ENCODE measurements at regions not wholly inside any gene's neighbourhood (a gene's known extent, or its start where the extent isn't known, plus 50 kb on each side); places are given as distances from the start of the nearest gene placed in this dataset.

DNA sequence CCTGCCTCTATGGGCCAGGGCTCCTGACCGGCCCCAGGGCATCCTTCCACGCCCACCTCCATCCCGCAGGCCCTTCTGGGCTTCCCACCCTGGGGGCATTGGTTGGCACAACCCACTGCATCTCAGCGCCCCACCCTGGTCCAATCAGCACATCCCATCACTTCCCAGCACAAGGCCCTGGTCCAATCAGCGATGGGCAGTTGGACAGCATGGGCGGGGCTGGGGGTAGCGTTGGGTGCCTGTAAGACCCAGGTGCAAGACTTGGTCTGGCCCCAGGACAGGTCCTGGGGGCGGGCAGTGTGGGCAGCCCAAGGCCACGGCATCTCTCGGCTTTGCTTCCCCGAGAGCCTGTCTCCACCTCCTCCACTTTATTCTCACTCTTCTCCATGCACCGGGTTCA is 298.5 kb downstream of the BMP7 start:
- Mint-ChIP-seq H3K36me3 (ENCODE audit: low read depth) (no peaks in the 10 kb centered on the region), H3K4me1 (ENCODE audit: low read depth) (no peaks in the 10 kb centered on the region), H3K27me3 (peaks cover 21% of the 10 kb centered on the region), H3K27ac (no peak overlapping the region), H3K9me3 (no peaks in the 10 kb centered on the region), H3K4me3 (no peak overlapping the region)
- Histone ChIP-seq H3K9me3 (ENCODE audit: control insufficient read depth in 1 of 2, insufficient read depth in 1 of 2, low read length in 2 of 2) (peaks cover 0 to 10% of the 10 kb centered on the region in 2 experiments), H3K4me3 (ENCODE audit: low read length) (no peak overlapping the region), H3K36me3 (ENCODE audit: insufficient read depth, low read length) (no peaks in the 10 kb centered on the region), H3K27ac (ENCODE audit: low read depth in 1 of 2, low read length in 2 of 2) (no peak overlapping the region), H3K27me3 (ENCODE audit: control insufficient read depth in 1 of 2, insufficient read depth in 2 of 2, low read length in 2 of 2) (peaks cover 5 to 10% of the 10 kb centered on the region in 2 experiments), H3K4me1 (ENCODE audit: insufficient read depth, low read length) (no peaks in the 10 kb centered on the region)
- TF ChIP-seq, protein P1, sequence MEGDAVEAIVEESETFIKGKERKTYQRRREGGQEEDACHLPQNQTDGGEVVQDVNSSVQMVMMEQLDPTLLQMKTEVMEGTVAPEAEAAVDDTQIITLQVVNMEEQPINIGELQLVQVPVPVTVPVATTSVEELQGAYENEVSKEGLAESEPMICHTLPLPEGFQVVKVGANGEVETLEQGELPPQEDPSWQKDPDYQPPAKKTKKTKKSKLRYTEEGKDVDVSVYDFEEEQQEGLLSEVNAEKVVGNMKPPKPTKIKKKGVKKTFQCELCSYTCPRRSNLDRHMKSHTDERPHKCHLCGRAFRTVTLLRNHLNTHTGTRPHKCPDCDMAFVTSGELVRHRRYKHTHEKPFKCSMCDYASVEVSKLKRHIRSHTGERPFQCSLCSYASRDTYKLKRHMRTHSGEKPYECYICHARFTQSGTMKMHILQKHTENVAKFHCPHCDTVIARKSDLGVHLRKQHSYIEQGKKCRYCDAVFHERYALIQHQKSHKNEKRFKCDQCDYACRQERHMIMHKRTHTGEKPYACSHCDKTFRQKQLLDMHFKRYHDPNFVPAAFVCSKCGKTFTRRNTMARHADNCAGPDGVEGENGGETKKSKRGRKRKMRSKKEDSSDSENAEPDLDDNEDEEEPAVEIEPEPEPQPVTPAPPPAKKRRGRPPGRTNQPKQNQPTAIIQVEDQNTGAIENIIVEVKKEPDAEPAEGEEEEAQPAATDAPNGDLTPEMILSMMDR (IDR thresholded peaks at IDR 0.05) = no peak
- ATAC-seq (ENCODE audit: poor library complexity) (no peak), DNase-seq (no peak)
- intact Hi-C loops (cut with DNase I, micrococcal nuclease) = no loop called here
- POLR2A ChIA-PET = no interaction called here
- CTCF ChIA-PET = no interaction called here

DNA sequence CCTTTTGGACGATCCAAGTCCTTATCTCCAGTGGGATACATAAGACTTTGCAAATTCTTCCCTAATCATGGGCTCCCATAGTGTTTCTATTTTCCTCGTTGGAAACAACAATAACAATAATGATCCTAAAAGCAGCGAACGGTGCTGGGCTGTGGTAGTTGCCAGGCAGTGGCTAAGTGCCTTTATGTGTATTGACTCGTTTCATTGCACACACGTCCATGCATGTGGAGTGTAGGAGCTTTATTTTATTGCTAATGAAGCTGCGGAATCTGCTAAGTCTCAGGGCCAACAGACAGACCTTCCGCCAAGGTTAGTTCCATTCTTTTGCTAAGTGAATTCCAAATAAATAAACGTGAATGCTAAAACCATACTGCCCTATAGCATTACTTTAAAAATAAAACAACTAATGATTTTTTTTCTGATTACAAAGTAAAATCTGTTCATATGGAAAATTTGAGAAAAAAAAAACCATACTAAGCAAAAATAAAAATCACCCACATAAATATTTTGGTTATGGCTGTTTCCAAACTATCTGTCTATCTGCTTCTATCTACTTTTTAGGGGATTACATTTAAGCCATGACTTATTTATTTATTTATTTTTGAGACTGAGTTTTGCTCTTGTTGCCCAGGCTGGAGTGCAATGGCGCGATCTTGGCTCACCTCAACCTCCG is 297.9 kb downstream of the BMP7 start:
- no peak overlapping the region for H3K27ac ChIP-seq (ENCODE audit: low read depth in 1 of 2, low read length in 2 of 2)
- Mint-ChIP-seq H3K27me3 (peaks cover 21% of the 10 kb centered on the region), H3K36me3 (ENCODE audit: low read depth) (no peaks in the 10 kb centered on the region), H3K27ac (no peak overlapping the region), H3K9me3 (no peaks in the 10 kb centered on the region), H3K4me1 (ENCODE audit: low read depth) (no peaks in the 10 kb centered on the region), H3K4me3 (no peak overlapping the region)
- H3K36me3 ChIP-seq (ENCODE audit: insufficient read depth, low read length) = no peaks in the 10 kb centered on the region
- no peaks in the 10 kb centered on the region for H3K4me1 ChIP-seq (ENCODE audit: insufficient read depth, low read length)
- CTCF ChIA-PET = no interaction called here
- TF ChIP-seq, protein P1 (IDR thresholded peaks at IDR 0.05) = no peak
- H3K4me3 ChIP-seq (ENCODE audit: low read length) = no peak overlapping the region
- no peak for DNase-seq
- intact Hi-C loops (cut with DNase I, micrococcal nuclease) = no loop called here
- ATAC-seq (ENCODE audit: poor library complexity) = no peak
- peaks cover 7 to 12% of the 10 kb centered on the region in 2 experiments for H3K27me3 ChIP-seq (ENCODE audit: control insufficient read depth in 1 of 2, insufficient read depth in 2 of 2, low read length in 2 of 2)
- POLR2A ChIA-PET = no interaction called here
- peaks cover 0 to 10% of the 10 kb centered on the region in 2 experiments for H3K9me3 ChIP-seq (ENCODE audit: control insufficient read depth in 1 of 2, insufficient read depth in 1 of 2, low read length in 2 of 2)

DNA sequence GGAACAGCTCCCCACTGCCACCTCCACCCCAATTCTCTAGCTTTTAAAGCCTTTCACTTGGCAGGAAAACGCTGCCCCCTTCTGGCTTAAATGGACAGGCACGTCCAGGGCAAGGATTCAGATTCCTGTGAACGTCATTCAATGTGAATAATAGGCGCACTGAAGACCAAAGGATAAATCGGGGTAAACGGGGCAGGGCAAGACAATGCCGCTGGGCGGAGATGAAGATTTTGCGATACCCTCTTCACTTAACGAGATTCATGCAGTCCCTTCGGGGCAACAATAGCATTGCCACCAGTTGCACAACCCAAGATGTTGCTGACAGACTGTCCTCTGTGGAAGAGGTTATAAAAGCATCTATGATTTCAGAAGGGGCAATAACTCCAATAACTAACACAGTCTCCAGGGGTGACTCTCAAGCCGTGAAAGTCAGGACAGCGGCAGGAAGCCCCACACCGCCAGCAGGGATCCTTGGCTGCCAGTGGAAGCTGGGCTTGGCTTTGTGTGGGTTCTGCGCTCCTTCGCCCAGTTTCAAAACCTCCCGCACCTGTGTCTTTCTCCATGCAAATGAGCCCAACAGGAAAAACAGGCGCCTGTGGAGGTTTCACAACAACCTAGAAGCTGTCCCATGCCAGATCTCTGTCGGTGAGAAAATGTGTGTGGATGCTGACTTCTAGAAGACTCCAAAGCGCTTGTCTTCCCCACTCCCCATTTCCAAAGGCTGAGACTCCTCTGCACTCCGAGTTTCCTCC is 291.8 kb downstream of the BMP7 start:
- intact Hi-C loops (cut with DNase I, micrococcal nuclease) = loop anchor here in 1 of 2 experiments (10.0 kb wide), 1 partner anchor 420 kb away; no protein-coding TSS in a partner anchor
- DNase-seq (peak in 2 of 14 experiments; percentile 1 to 9), ATAC-seq (ENCODE audit: poor library complexity) (no peak)
- Histone ChIP-seq H3K4me1 (ENCODE audit: insufficient read depth, low read length) (no peaks in the 10 kb centered on the region), H3K27ac (ENCODE audit: low read depth in 1 of 2, low read length in 2 of 2) (no peak overlapping the region), H3K36me3 (ENCODE audit: insufficient read depth, low read length) (no peaks in the 10 kb centered on the region), H3K9me3 (ENCODE audit: control insufficient read depth in 1 of 2, insufficient read depth in 1 of 2, low read length in 2 of 2) (peaks cover 0 to 9% of the 10 kb centered on the region in 2 experiments), H3K27me3 (ENCODE audit: control insufficient read depth in 1 of 2, insufficient read depth in 2 of 2, low read length in 2 of 2) (peaks cover 20 to 27% of the 10 kb centered on the region in 2 experiments), H3K4me3 (ENCODE audit: low read length) (no peak overlapping the region)
- TF ChIP-seq, protein P1 (IDR thresholded peaks at IDR 0.05) = no peak
- H3K4me1 Mint-ChIP-seq (ENCODE audit: low read depth) = no peaks in the 10 kb centered on the region
- no peak overlapping the region for H3K4me3 Mint-ChIP-seq
- POLR2A ChIA-PET = no interaction called here
- no peak overlapping the region for H3K27ac Mint-ChIP-seq
- no peaks in the 10 kb centered on the region for H3K9me3 Mint-ChIP-seq
- H3K36me3 Mint-ChIP-seq (ENCODE audit: low read depth) = no peaks in the 10 kb centered on the region
- peaks cover 75% of the 10 kb centered on the region for H3K27me3 Mint-ChIP-seq
- CTCF ChIA-PET = no interaction called here

Data from CD4-positive, alpha-beta T cell (primary cell).